Left ventricle myocardium inferior (tissue), 1 donor: ENCODE measurements at regions not wholly inside any gene's neighbourhood (a gene's known extent, or its start where the extent isn't known, plus 50 kb on each side); places are given as distances from the start of the nearest gene placed in this dataset.

ENCODE experiments used
- DNase-seq: peaks from one replicate; pipeline ENCODE4 v3.0.0-alpha.2; 2020
- H3K27ac ChIP-seq: fragments of 200-600 bp; replicated peaks from 2 replicates; pipeline ENCODE4 v1.8.0; 2021
- H3K27me3 ChIP-seq: fragments of 200-600 bp; 2 replicates; pipeline ENCODE4 v1.8.0; 2021; ENCODE audit warnings: low read depth
- H3K36me3 ChIP-seq: fragments of 200-600 bp; 2 replicates; pipeline ENCODE4 v1.8.0; 2021
- H3K4me1 ChIP-seq: fragments of 200-600 bp; 2 replicates; pipeline ENCODE4 v1.8.0; 2021
- H3K4me3 ChIP-seq: fragments of 200-600 bp; 2 replicates; pipeline ENCODE4 v1.8.0; 2021; ENCODE audit warnings: mild to moderate bottlenecking, moderate library complexity
- H3K9me3 ChIP-seq: fragments of 200-600 bp; replicated peaks from 2 replicates; pipeline ENCODE4 v1.8.0; 2021
- intact Hi-C: fragments of 100-400 bp; cut with micrococcal nuclease; formaldehyde crosslinking; loops from one replicate; pipeline ENCODE4 v1.11.0; 2022
- TF ChIP-seq, protein P1 (sequence below): fragments of 200-600 bp; IDR thresholded peaks from 2 replicates; pipeline ENCODE4 v1.8.0; 2021; ENCODE audit warnings: antibody characterized with exemption, mild to moderate bottlenecking, borderline replicate concordance
- donor health status: DM: no; HTN: yes; CAD: no; lungs with severe emphysema.

- Histone ChIP-seq H3K36me3 (no peaks in the 10 kb centered on the region), H3K9me3 (no peaks in the 10 kb centered on the region), H3K4me1 (no peaks in the 10 kb centered on the region), H3K4me3 (no peak overlapping the region), H3K27ac (no peak overlapping the region), H3K27me3 (peaks cover 75% of the 10 kb centered on the region)
- TF ChIP-seq, protein P1, sequence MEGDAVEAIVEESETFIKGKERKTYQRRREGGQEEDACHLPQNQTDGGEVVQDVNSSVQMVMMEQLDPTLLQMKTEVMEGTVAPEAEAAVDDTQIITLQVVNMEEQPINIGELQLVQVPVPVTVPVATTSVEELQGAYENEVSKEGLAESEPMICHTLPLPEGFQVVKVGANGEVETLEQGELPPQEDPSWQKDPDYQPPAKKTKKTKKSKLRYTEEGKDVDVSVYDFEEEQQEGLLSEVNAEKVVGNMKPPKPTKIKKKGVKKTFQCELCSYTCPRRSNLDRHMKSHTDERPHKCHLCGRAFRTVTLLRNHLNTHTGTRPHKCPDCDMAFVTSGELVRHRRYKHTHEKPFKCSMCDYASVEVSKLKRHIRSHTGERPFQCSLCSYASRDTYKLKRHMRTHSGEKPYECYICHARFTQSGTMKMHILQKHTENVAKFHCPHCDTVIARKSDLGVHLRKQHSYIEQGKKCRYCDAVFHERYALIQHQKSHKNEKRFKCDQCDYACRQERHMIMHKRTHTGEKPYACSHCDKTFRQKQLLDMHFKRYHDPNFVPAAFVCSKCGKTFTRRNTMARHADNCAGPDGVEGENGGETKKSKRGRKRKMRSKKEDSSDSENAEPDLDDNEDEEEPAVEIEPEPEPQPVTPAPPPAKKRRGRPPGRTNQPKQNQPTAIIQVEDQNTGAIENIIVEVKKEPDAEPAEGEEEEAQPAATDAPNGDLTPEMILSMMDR = no peak
- no peak for DNase-seq
- intact Hi-C loops = no loop called here
Observed at GRCh38 chr20:46840054-46840729, 54.5 kb upstream of the EYA2 start.
